PC-3 (cell line): ENCODE measurements at regions not wholly inside any gene's neighbourhood (a gene's known extent, or its start where the extent isn't known, plus 50 kb on each side); places are given as distances from the start of the nearest gene placed in this dataset.

Source experiments
- CTCF ChIP-seq: fragments of 300-600 bp; sonication (generic); conservative IDR thresholded peaks from 2 replicates; pipeline ENCODE4 v1.5.1; 2017; ENCODE audit warnings: antibody characterized with exemption, low read depth, mild to moderate bottlenecking, low read length
- EZH2phosphoT487 ChIP-seq: fragments of 300-600 bp; sonication (generic); IDR thresholded peaks from 2 replicates; pipeline ENCODE4 v1.6.1; 2018; ENCODE audit warnings: mild to moderate bottlenecking, antibody characterized with exemption, low read length, borderline replicate concordance

GRCh38 chrX:120759685-120760084 is 116.0 kb downstream of the CT47B1 start:
- TF ChIP-seq CTCF, result no peak
- no peak for TF ChIP-seq EZH2phosphoT487
